ENCODE measurements at regions not wholly inside any gene's neighbourhood (a gene's known extent, or its start where the extent isn't known, plus 50 kb on each side); places are given as distances from the start of the nearest gene placed in this dataset.

DNA sequence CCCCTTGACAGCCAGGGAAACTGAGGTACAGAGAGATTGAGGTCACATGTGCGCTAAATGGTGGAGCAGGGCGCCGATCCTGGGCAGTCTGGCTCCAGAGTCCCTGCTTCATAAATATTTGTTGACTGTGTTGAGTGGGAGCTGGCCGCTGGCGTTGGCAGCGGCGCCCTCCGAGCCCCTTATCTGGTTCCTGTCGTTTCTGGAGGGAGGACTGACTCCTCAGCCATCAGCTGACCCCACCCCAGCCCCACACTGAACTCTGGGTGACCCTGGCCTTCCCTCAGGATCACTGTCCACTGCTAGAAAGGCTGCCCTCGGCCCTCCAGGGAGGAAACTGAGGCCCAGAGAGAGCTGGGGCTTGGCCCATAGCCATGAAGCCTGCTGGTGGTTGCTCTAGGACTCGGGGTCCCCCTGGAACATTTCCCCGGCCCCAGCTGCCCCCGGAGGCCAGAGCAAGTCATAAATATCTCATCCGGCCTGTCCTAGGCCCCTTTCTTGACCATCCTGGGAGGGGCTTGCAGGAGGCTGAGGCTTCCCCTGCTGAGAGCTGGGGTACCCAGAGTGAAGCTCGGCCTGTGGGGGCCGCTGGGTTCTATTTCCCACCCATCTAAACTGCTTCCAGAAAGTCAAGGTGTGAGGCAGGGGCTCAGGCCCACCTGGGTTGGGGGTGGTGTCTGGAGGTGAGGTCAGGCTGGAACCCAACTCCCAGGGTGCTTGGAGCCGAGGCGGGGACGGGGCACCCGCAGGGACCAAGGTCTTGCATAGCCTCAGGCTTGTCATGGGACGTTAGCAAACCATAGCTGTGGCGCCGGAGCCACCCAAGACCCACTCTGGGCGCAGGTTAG is 51.7 kb upstream of the GSE1 start:
- DNase-seq (ENCODE audit: low read depth), result no peak

DNA sequence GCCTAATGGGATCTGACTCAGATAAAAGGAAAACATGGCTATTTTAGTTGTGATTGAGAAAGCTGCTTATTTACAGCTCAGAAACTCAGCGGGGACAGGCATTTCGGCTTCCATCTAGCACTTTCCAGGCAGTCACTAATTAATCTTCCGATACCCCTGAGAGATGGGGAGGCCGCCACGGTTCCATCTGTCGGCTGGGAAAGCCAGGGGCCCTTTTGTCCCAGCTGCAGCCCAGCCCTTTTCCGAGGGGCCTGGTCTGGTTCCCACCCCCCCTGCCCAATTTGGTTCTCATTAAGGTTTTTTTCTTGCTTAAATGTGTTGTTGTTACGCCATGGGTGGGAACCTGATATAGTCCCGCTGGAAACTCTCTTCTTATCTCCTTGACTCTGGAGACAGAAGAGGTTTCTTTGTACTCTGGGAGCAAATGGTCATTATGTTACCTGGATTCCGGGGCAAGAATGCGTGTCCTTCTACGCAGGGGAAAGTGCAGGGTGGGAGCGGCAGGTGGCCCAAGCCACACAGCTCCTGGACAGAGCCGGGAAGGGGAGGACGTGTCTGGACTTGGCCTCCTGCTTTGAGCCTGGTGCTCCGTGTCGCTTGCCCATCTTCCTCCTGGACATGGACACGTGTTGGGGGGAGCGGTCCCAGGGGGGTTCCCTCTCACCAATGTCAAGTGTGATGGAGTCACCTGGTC is 50.9 kb upstream of the GSE1 start:
- no peak for DNase-seq (ENCODE audit: low read depth)

DNA sequence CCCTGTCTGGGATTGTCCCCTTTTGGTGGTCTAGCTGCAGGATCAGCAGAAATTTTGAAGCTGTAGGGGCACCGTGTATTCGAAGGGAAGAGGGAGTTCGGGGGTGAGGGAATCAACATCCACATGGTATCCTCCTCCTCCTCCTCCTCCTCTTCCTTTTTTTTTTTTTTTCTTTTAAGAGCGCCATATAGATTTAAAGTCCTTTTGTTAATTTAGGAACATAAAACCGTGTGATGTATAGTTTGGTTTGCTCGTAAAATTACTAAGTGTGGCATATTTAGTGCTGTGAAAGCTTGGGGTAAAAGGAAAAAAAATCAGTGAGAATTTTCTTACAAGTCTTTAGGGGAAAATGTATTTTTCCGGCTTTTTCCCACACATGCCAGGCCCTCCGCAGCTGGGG is 50.1 kb upstream of the GSE1 start:
- no peak for DNase-seq (ENCODE audit: low read depth)

Measured in HS-27A (cell line).